HCT116 (cell line): ENCODE measurements at regions not wholly inside any gene's neighbourhood (a gene's known extent, or its start where the extent isn't known, plus 50 kb on each side); places are given as distances from the start of the nearest gene placed in this dataset.

Experiments used
- ATAC-seq: fragments of 200-7000 bp; cut with Tn5 transposase; 2 replicates; pipeline ENCODE4 v1.9.1; 2020; ENCODE audit warnings: mild to moderate bottlenecking, moderate library complexity
- BruUV-seq: library from RNA; stranded (reverse); fragments of 400-500 nt; replicated peaks from 2 replicates; lab custom pipeline; 2021; lab: Mats Ljungman, UMichigan
- CTCF ChIA-PET: fragments of 300-600 bp; sonication (Branson Sonifier 250); formaldehyde crosslinking; loops from one replicate; lab custom pipeline; 2021; ENCODE audit warnings: antibody characterized with exemption; lab: Charles Lee
- POLR2A ChIA-PET: fragments of 300-600, 350-600 bp; sonication (Branson Sonifier 250); formaldehyde crosslinking; loops from one replicate; lab custom pipeline; 2021; ENCODE audit warnings: antibody characterized with exemption; lab: Charles Lee
- RAD21 ChIA-PET, 2 experiments: fragments of 300-600 bp; sonication (Branson Sonifier 250); formaldehyde crosslinking; loops; one replicate each; lab custom pipeline; 2023; ENCODE audit warnings: low total read pairs in 2 of 2; ENCODE audit not compliant: uncharacterized antibody in 2 of 2, unreplicated experiment in 2 of 2, low non-redundant PET in 1 of 2; lab: Charles Lee
- DNase-seq: peaks from one replicate; pipeline ENCODE4 v3.0.0-alpha.2; 2010; ENCODE audit warnings: low read depth, low spot score
- H2AFZ ChIP-seq: fragments of 200-600 bp; shearing (Covaris generic), sonication (generic); 2 replicates; pipeline ENCODE4 v1.6.1; 2017; ENCODE audit warnings: low read depth, mixed run types, mixed read lengths, antibody characterized with exemption, low read length; ENCODE audit not compliant: poor library complexity, severe bottlenecking
- H3K27ac ChIP-seq: 2 replicates; pipeline ENCODE4 v1.5.1; 2012; ENCODE audit warnings: low read depth, low read length
- H3K27me3 ChIP-seq: fragments of 200-600 bp; sonication (generic); 2 replicates; pipeline ENCODE4 v1.6.1; 2016; ENCODE audit warnings: mixed run types, low read length, mixed read lengths; ENCODE audit not compliant: insufficient read depth
- H3K36me3 ChIP-seq, 2 experiments: fragments of 200-500 bp in 1 of 2; fragments of 200-600 bp in 1 of 2; sonication (Bioruptor generic) in 1 of 2; sonication (generic) in 1 of 2; 2 replicates each; pipeline versions ENCODE4 v1.5.1 to v1.6.1; 2014 to 2016; ENCODE audit warnings: low read length in 2 of 2, inconsistent platforms in 1 of 2, mixed read lengths in 1 of 2, mixed run types in 1 of 2; ENCODE audit not compliant: insufficient read depth in 2 of 2, control insufficient read depth in 1 of 2
- H3K4me1 ChIP-seq, 2 experiments: fragments of 200-600 bp in 1 of 2; sonication (generic) in 1 of 2; 2 replicates each; pipeline versions ENCODE4 v1.5.1 to v1.6.1; 2012 to 2017; ENCODE audit warnings: low read length in 2 of 2, inconsistent platforms in 1 of 2, mild to moderate bottlenecking in 1 of 2, mixed read lengths in 1 of 2, mixed run types in 1 of 2, moderate library complexity in 1 of 2; ENCODE audit not compliant: insufficient read depth in 2 of 2, control insufficient read depth in 1 of 2
- H3K4me2 ChIP-seq: fragments of 200-600 bp; sonication (generic); 2 replicates; pipeline ENCODE4 v1.6.1; 2017; ENCODE audit warnings: mixed run types, low read length, mixed read lengths
- H3K4me3 ChIP-seq, 2 experiments: fragments of 200-600 bp in 1 of 2; sonication (generic) in 1 of 2; replicated peaks in 1 of 2; 2 replicates each; pipeline ENCODE4 v1.5.1; 2011 to 2016; ENCODE audit warnings: low read length in 2 of 2, control low read depth in 1 of 2, low read depth in 1 of 2, mild to moderate bottlenecking in 1 of 2, mixed read lengths in 1 of 2, mixed run types in 1 of 2
- H3K79me2 ChIP-seq: fragments of 200-600 bp; sonication (generic); 2 replicates; pipeline ENCODE4 v1.6.1; 2017; ENCODE audit warnings: mild to moderate bottlenecking, mixed run types, low read length, moderate library complexity, mixed read lengths; ENCODE audit not compliant: insufficient read depth
- H3K9ac ChIP-seq: fragments of 200-600 bp; sonication (generic); 2 replicates; pipeline ENCODE4 v1.6.1; 2016; ENCODE audit warnings: low read length, mixed read lengths
- H3K9me2 ChIP-seq: fragments of 200-600 bp; sonication (generic), shearing (Covaris generic); 2 replicates; pipeline ENCODE4 v1.6.1; 2017; ENCODE audit warnings: mixed run types, mild to moderate bottlenecking, moderate library complexity; ENCODE audit not compliant: insufficient read depth
- H3K9me3 ChIP-seq, 2 experiments: fragments of 200-500 bp in 1 of 2; fragments of 200-600 bp in 1 of 2; sonication (Bioruptor generic) in 1 of 2; sonication (generic) in 1 of 2; 2 replicates each; pipeline ENCODE4 v1.6.1; 2014 to 2017; ENCODE audit warnings: low read length in 2 of 2, mixed read lengths in 2 of 2, inconsistent platforms in 1 of 2, low read depth in 1 of 2, mild to moderate bottlenecking in 1 of 2, mixed run types in 1 of 2, moderate library complexity in 1 of 2; ENCODE audit not compliant: control insufficient read depth in 1 of 2, insufficient read depth in 1 of 2
- H4K20me1 ChIP-seq: fragments of 200-600 bp; sonication (generic), shearing (Covaris generic); 2 replicates; pipeline ENCODE4 v1.6.1; 2017; ENCODE audit warnings: mixed run types, mild to moderate bottlenecking, moderate library complexity; ENCODE audit not compliant: insufficient read depth
- ATF3 ChIP-seq: IDR thresholded peaks from 2 replicates; pipeline ENCODE4 v1.6.1; 2012
- CBX3 ChIP-seq: IDR thresholded peaks from 2 replicates; pipeline ENCODE4 v1.6.1; 2012; ENCODE audit warnings: low read depth
- CEBPB ChIP-seq: IDR thresholded peaks from 2 replicates; pipeline ENCODE4 v1.6.1; 2012; ENCODE audit warnings: low read depth
- EGR1 ChIP-seq: IDR thresholded peaks from 2 replicates; pipeline ENCODE4 v1.6.1; 2012; ENCODE audit warnings: low read depth
- FOSL1 ChIP-seq: IDR thresholded peaks from 2 replicates; pipeline ENCODE4 v1.6.1; 2012; ENCODE audit warnings: low read depth
- JUND ChIP-seq: IDR thresholded peaks from 2 replicates; pipeline ENCODE4 v1.6.1; 2012
- MAX ChIP-seq: IDR thresholded peaks from 2 replicates; pipeline ENCODE4 v1.6.1; 2012
- POLR2A ChIP-seq: IDR thresholded peaks from 2 replicates; pipeline ENCODE4 v1.7.0; 2011; ENCODE audit warnings: borderline replicate concordance; ENCODE audit not compliant: insufficient read depth, insufficient read length; ENCODE audit errors: extremely low read depth
- POLR2AphosphoS5 ChIP-seq: IDR thresholded peaks from 2 replicates; pipeline ENCODE4 v1.6.1; 2011; ENCODE audit warnings: mild to moderate bottlenecking, low read depth, low read length, moderate library complexity
- REST ChIP-seq: IDR thresholded peaks from 2 replicates; pipeline ENCODE4 v1.6.1; 2012; ENCODE audit warnings: low read depth
- SIN3A ChIP-seq: IDR thresholded peaks from 2 replicates; pipeline ENCODE4 v1.6.1; 2012; ENCODE audit warnings: low read depth
- SRF ChIP-seq: IDR thresholded peaks from 2 replicates; pipeline ENCODE4 v1.6.1; 2012; ENCODE audit warnings: low read depth
- TCF7L2 ChIP-seq: IDR thresholded peaks from 2 replicates; pipeline ENCODE4 v1.7.0; 2011; ENCODE audit warnings: borderline replicate concordance, inconsistent platforms; ENCODE audit not compliant: insufficient read depth, insufficient read length; ENCODE audit errors: extremely low read depth
- YY1 ChIP-seq: IDR thresholded peaks from 2 replicates; pipeline ENCODE4 v1.6.1; 2011; ENCODE audit warnings: low read length, low read depth, moderate library complexity, mild to moderate bottlenecking; ENCODE audit not compliant: insufficient replicate concordance; ENCODE audit errors: extremely low read depth
- ZBTB33 ChIP-seq: IDR thresholded peaks from 2 replicates; pipeline ENCODE4 v1.6.1; 2011; ENCODE audit warnings: mild to moderate bottlenecking, low read length, moderate library complexity; ENCODE audit not compliant: insufficient replicate concordance; ENCODE audit errors: extremely low read depth
- ZFX ChIP-seq: fragments of 450-650 bp; IDR thresholded peaks from 2 replicates; pipeline ENCODE4 v1.6.1; 2017
- intact Hi-C: fragments of 100-400 bp; cut with micrococcal nuclease; formaldehyde crosslinking; loops from 2 replicates; pipeline ENCODE4 v1.10.0; 2022

- Histone ChIP-seq H2AFZ (no peak overlapping the region), H3K9me3 (no peaks in the 10 kb centered on the region), H3K9me2 (no peaks in the 10 kb centered on the region), H3K4me1 (no peaks in the 10 kb centered on the region), H4K20me1 (no peaks in the 10 kb centered on the region), H3K36me3 (no peaks in the 10 kb centered on the region), H3K4me2 (no peak overlapping the region), H3K9ac (no peak overlapping the region), H3K27ac (no peak overlapping the region), H3K27me3 (peaks cover 53% of the 10 kb centered on the region), H3K79me2 (no peaks in the 10 kb centered on the region), H3K4me3 (no peak overlapping the region)
- CTCF ChIA-PET = no interaction called here
- POLR2A ChIA-PET = no interaction called here
- intact Hi-C loops = no loop called here
- no peak for TF ChIP-seq SIN3A
- no peak for TF ChIP-seq REST
- no peak for TF ChIP-seq TCF7L2
- no peak for TF ChIP-seq CEBPB
- no peak for TF ChIP-seq MAX
- no peak for TF ChIP-seq ZFX
- no peak for TF ChIP-seq FOSL1
- TF ChIP-seq ZBTB33 = no peak
- TF ChIP-seq ATF3 = no peak
- TF ChIP-seq EGR1 = no peak
- no peak for TF ChIP-seq CBX3
- TF ChIP-seq YY1 = no peak
- no peak for TF ChIP-seq POLR2A
- no peak for TF ChIP-seq POLR2AphosphoS5
- no peak for TF ChIP-seq SRF
- no peak for TF ChIP-seq JUND
- RAD21 ChIA-PET = no interaction called here
- DNase-seq (no peak), ATAC-seq (no peak)
- BruUV-seq = no TSS peak
Measured at GRCh38 chr2:118618279-118618678, 229.2 kb downstream of the EN1 start.
